HG02623 (cell line): ENCODE measurements at regions not wholly inside any gene's neighbourhood (a gene's known extent, or its start where the extent isn't known, plus 50 kb on each side); places are given as distances from the start of the nearest gene placed in this dataset.
"Not testable (repeated sequence)": the region's sequence is repeated elsewhere in the genome, so short reads cannot be mapped to it uniquely, and the experiment has no call there.

ENCODE experiments used
- ATAC-seq: cut with Tn5 transposase; IDR thresholded peaks from one replicate; pipeline ENCODE4 v1.9.1; 2021; ENCODE audit warnings: moderate library complexity; ENCODE audit not compliant: unreplicated experiment

DNA sequence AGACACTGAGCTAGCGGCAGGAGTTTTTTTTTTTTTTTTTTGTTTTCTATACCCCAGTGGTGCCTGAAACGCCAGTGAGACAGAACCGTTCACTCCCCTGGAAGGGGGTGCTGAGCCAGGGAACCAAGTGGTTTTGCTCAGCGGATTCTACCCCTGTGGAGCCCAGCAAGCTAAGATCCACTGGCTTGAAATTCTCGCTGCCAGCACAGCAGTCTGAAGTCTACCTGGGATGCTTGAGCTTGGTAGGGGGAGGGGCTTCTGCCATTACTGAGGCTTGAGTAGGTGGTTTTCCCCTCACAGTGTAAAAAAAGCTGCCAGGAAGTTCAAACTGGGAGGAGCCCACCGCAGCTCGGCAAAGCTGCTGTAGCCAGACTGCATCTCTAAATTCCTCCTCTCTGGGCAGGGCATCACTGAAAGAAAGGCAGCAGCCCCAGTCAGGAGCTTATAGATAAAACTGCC is 173.0 kb downstream of the DMAC1 start:
- ATAC-seq = not testable (repeated sequence)

DNA sequence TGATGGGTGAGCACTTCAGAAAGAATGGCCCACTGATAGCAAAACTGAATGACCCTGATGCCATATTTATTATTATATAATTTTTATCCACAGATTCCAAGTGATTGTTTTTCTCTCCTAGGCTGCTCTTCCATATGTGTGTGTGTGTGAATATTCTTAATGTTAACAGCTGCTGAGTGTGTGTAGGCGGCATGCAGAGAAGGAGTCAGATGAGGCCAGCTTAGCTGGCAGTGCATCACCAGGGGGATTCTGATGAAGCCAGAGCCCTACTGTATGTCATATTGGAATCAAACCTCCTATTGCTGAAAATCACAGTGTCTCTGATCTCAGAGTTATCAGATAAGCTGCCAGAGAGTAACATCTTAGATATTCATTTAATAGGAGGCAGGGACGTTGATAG is 177.1 kb downstream of the DMAC1 start:
- ATAC-seq = no peak

DNA sequence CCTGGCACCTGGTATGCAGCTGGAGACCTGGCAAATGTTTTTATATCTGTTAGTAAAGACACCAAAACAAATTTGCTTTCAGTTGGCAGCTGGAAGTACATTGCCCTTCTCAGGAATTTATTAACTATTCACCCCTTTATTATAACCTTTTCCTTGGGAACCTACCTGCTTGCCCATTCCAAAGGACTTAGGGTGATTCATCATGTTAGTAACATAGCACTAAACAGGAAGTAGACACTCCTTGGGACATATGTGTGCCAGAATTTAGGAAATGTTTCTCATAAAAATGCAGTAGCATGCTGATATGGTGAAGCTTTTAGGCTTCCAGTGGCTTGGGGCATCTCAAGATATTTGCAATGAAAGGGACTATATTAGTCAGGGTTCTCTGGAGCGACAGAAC is 184.2 kb downstream of the DMAC1 start:
- ATAC-seq = no peak

DNA sequence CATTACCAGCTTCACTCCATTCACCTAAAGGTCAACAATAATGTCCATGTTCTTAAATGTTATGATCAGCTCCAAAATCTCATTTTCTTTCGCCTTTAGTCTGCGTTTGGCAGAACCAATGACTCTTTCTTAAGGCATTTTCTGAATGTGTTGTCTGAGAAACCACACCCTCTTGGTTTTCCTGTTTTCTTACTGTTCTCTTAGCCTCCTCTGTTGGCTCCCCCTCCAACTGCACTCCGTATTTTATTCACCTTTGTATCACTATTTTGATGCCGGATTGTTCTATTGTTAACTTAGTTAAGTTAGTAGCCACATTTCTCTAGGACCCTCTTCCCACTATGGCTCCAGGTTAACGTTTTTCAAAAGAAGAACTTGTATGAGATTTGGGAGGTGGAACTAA is 185.6 kb downstream of the DMAC1 start:
- no peak for ATAC-seq

DNA sequence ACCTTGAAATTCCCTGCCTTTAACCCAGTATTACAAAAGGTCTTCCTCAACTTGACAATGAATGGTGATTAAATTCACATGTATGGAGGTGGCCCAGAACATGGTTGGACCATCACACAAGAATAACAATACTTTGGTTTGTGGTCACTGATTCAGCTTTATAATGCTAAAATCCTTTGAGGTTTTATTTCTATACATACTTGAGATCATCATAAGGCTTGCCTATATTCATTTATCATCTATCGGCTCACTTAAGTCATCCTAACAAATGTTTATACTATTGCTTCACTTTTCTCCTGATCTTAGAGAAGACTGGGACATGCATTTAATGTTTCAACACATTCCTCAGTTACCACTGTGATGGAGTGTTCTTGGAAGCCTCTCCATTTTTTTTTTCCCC is 191.3 kb downstream of the DMAC1 start:
- ATAC-seq = no peak

DNA sequence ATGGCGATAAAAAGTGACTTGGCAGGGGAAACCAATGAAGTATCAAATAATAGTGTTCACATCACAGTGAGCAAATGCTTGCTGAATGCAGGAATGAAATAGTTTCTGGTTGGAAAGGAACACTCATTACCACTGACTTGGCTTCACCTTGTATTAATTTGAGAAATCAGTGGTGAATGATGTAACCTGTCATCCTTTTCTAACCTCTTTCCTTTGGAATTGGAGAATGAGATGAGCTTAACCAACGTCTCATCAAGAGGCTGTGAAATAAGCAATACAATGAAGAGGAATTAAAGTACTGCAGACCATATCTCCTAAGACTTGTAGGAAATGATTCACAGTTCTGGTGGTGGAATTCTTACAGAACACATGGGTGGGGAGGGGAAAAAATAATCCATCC is 192.2 kb downstream of the DMAC1 start:
- ATAC-seq = no peak

DNA sequence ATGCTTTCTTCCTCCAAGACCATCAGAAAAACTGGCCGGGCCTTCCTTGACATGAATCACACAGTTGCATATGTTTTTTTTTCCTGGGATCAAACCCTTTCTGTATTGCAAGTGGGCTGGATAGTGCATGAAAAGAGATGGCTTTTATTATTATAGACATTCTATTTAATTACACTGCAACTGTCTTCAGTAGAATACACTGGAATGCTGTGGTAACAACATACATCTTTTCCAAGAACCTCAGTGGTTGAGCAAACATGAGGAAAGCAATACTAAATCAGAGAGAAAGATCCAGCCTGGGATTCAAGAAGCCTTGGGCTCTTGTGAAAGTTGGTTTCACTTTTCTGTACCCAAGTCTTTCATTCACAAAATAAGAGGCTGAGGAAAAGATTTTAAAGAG is 193.0 kb downstream of the DMAC1 start:
- no peak for ATAC-seq

DNA sequence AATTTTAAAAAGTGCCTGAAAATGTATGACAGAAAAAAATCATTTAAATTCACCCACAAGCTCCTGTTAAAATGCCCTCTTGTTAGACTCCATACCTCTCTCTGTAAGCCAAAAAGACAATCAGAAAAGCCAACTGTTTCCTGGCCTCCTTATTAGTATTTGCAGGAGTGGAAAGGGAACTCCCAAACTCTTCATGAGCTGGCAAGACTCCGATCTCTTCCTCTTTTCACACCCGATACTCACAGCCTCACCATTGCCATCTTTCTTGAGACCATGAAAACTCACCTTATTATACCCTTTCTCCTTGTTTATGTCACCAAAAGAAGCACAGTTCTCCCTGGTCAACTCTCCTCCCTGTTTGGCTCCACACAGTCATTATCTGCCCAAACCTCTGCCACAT is 197.8 kb downstream of the DMAC1 start:
- ATAC-seq = no peak

DNA sequence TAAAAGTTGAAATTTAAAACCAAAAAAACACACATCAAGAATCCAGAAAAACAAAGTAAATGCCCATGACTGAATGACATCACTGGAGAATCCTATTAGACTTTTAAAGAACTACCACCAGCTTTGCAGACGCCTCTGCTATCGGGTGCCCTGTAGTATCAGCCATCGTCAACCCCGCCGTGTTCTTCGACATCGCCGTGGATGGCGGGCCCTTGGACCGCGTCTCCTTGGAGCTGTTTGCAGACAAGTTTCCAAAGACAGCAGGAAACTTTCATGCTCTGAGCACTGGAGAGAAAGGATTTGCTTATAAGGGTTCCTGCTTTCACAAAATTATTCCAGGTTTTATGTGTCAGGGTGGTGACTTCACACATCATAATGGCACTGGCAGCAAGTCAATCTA is 201.9 kb downstream of the DMAC1 start:
- ATAC-seq = no peak

DNA sequence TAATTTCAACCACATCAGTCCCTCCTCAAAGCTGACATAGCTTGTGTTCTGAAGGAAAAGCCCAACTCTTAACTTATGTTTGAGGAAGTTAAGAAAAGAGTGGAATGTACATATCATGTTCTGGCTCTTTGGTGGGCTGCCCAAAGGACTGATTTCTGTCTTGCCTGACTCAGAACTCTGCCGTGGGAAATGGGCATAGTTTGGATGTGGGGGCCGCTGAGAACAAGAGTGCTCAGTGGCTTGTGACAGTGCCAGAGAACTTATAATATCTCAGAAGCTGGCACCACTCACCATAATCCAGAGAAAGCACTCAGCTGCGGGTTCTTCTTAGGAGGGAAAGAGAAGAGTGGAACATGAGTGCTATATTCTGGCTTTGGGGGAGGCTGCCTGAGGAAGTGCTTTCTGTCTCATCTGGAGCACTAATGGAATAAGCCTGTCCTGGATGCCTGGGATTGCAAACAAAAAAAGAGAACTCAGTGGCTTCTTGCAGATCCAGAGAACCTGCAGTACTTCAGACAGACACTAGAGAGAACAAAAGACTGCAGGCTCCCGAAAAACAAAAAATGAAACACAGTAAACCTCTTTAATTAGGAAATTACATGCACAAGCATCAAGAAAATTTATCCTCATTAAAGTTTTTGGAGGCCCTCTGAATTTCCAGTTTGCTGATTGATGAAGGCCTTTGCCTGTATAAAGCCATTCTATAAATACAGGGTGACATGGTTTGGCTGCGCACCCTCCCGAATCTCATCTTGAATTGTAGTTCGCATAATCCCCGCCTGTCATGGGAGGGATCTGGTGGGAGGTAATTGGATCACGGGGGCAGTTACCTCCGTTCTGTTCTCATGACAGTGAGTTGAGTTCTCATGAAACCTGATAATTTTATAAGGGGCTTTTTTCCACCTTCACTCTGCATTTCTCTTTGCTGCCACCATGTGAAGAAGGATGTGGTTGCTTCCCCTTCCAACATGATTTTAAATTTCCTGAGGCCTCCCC is 207.0 kb downstream of the DMAC1 start:
- ATAC-seq = no peak

DNA sequence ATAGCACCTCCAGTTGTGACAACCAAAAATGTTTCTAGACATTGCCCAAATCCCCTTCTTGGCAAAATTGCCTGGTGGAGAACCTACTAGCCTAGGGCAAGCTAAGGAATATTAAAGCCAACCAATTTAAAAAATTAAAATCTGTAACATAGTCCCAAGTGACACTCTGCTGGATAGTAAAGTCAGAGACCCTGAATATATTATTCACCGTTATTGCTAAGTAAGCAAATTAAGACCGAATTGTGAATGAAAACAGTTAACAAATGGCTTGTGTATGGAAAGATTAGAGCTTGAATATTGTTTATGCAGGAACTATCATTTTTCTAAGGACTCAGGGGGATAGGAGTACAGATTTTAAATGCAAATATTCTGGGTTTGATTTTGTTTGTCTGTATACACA is 208.1 kb downstream of the DMAC1 start:
- no peak for ATAC-seq

DNA sequence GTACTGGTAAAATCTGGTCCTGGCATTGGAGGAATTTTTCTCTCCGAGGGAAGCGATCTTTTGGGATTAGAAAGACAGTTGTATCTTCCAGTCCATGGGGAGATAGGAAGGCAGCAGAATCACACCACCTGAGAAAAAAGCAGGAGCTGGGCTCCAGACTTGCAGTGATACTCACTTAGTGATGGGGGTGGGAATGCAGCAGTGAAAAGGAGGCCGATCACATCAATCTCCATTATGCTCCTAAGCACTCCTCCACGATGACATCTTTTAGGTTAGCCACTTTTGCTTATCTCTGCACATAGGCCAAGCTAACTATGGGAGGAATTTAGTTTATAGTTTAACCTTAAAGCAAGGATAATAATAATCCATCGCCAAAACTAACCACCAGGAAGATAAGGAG is 219.0 kb downstream of the DMAC1 start:
- no peak for ATAC-seq

DNA sequence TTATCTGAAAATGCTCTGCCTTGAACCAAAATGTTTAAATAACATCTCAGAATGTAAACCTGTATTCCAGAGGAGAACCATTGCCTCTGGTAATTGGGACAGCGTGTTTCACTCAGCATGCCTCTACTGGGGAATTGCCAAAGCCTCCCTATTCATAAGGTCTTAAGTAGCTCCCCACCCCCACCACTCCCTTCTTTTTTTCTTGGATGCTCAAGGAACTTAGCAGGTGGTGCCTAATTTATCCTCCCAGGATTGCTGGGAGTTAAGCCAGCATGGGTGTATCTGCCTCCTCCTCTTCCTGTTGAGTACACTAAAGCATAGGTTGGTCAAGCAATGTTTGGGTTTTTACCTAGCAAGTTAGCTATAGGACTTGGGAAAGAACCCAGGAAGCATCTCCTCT is 220.2 kb downstream of the DMAC1 start:
- ATAC-seq = no peak

DNA sequence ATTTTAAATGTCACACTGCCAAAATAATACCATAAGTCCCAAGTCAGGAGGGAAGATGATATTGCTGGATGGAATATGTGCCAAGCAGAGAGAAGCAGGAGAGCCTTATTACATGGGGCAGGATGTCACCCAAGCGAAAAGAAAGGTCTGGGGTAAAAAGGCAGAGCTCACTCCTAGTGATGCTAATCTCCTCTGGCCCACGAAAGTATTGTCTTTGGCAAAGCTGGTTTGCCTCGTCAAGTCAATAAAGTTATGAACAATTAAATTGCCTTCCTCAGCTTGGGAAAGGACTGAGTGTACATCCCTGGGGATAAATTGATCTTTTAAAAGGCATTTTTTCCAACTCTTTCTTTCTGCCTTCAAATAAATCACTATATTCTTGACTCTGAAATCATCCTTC is 220.6 kb downstream of the DMAC1 start:
- ATAC-seq = no peak

DNA sequence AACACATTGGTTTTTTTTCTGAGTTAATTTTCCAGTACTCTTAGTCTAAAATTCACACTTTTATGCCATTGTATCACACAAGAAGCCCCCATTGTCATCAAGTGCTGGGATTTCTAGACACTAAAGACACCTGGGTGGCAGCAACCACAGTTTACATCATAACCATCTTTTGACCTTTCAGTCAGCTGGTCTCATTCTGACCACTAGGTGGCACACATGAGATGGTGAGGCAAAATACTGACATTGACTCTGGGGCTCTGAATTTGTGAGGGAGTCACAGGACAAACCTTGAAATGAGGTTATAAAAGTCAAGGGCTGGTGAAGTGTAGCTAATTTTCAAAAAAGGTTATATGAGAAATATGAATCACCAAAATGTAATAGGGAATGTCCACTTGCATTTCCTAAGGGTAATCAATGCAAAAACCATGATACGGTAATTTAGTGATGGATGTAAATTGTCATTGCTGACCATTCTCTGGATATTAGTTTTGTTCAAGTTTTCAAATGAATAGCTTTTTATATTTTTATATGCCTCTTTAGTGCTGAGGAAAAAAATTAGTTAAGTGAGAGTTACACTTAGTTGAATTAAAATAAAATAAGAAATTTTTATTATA is 229.4 kb downstream of the DMAC1 start:
- peak; percentile 93 for ATAC-seq

DNA sequence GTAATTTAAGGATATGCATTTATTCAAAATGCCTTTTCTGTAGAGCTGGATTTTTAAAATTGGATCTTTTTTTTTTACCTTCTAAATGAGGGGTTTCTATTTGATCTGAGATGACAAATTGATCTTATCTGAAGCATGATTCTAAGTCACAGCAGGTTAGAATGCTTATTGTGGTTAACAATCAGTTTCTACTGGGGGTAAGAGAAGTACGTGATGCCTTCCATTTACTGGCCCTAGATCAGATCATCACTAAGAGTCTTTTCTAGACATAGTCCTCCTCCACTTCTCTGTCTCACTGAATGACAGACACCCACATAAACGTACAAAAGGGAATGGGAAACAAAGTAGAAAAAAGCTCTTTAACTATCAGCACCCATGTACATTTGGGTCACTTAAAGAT is 231.9 kb downstream of the DMAC1 start:
- ATAC-seq = no peak

DNA sequence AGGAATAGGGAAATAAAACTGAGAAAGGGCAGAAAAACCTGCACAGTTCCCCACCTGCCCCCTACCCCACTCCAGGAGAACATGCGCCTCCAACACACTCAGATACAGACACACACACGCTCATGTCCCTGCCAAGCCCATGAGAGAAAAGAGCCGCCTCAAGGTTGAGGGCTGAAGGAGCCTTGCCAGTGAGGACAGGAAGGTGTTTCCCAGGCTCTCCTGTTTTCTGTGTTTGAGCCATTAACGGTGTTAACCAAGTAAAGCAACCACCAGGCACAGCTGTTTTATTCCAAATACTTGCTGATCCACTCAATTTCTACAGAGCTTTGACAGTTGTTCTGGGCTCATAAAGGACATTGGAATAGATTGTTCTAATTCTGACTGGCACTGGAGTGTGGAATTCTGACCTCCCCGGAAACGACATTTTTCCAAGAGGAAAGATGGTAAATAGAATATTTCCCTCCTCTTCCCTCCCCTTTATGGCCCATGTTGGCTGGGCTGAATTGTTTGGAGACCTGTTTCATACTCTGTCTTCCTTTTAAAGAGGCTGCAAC is 238.0 kb downstream of the DMAC1 start:
- ATAC-seq = no peak

DNA sequence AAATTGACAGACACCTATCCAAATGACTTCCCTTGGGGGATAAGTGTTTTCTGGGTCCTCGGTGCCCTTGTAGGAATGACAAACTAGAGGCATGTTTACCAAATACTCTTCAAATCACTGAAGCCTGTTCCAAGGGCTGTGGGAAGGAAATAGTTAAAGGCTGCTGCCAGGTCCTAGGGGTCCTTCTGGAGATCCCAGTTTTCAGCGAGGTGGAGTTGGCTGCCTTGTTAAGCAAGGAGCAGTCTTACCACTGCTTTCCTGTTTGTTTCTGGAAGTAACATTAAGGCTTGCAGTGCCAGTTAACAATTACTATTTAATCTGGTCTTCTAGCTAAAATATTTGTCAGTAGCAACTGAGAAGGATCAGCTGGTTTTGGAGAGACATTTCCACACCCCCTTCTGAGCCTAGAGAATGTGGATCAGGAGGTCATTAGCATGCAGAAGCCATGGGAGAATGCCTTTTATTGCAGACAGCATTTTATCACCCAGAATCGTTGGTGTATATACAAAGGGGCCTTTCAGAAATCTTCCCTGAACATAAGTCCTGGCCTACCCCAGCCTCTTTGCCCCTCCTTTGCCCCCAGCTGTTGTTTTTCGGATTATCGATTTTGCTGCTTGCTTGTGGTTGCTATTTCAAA is 238.8 kb downstream of the DMAC1 start:
- ATAC-seq = no peak

DNA sequence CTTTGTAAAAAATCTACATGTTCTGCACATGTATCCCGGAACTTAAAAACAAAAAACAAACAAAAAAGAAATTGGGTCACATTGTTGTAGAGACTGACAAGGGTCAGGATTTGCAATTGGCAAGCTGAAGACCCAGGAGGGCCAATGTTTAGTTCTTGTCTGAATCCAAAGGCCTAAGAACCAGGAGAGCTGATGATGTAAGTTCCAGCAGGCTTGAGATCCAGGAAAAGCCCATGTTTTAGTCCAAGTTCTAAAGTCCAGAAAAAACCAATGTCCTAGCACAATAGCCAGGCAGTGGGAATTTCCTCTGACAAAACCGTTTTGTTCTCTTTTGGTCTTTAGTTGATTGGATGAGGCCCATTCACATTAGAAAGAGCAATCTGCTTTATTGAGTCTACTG is 244.9 kb downstream of the DMAC1 start:
- no peak for ATAC-seq

DNA sequence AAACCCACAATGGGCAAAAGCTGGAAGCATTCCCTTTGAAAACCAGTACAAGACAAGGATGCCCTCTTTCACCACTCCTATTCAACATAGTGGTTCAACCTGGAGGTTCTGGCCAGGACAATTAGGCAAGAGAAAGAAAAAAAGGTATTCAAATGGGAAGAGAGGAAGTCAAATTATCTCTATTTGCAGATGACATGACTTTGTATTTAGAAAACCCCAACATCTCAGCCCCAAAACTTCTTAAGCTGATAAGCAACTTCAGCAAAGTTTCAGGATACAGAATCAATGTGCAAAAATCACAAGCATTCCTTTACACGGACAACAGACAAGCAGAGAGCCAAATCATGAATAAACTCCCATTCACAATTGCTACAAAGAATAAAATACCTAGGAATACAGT is 246.9 kb downstream of the DMAC1 start:
- ATAC-seq = not testable (repeated sequence)

DNA sequence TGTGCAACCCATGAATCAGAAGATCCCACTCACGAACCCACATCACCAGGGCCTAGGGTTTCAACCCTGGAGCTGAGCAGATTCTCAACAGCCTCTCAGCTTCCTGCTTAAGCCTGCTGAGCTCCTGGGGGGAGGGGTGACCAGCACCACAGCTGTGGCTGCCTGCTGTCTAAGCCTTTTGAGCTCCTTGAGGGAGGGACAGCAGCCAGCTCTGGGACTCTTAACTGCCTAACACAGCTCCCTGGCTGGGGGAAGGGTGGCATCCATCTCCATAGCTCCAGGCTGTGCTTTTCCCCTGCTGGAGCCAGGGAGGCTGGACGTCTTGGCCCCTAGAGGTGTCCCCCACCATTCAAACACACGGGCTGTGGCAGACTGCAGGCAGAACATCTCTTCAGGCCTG is 250.3 kb downstream of the DMAC1 start:
- no peak for ATAC-seq

DNA sequence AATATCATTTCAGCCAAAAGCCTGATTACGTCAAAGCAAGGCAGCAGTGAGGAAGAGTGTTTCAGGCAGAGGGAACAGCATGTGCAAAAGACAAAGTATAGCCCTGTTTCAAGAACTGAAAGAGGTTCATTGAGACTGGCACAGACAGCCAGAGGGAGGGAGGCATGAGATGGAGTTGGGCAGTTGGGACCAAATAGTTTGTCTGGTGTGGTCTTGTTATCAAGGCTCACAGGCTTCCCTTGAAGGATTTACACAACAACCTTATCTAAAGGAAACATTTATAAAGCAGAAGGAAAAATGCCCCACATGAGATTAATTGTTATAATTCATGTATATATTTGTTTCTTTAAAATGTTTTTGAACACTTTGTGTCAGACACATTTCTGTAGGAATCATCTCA is 253.3 kb downstream of the DMAC1 start:
- ATAC-seq = no peak
